ENCODE measurements at regions not wholly inside any gene's neighbourhood (a gene's known extent, or its start where the extent isn't known, plus 50 kb on each side); places are given as distances from the start of the nearest gene placed in this dataset.

DNA sequence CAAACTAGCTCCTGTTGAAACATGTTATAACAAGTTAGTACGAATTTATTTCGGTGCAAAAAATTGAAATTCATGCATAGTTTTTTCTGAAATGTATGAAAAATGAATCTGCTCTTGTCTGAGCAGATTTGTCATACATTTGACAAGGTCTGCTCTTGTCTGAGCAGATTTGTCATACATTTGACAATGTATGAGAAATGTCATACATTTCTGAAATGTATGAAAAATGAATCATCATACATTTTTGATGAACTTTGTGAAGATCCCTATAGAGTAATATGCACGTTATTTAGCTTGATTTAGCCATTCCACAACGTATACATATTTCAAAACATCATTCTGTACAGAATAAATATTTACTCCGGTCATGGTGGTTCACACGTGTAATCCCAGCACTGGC is 85.9 kb upstream of the PARP8 start:
- TF ChIP-seq, protein P1, sequence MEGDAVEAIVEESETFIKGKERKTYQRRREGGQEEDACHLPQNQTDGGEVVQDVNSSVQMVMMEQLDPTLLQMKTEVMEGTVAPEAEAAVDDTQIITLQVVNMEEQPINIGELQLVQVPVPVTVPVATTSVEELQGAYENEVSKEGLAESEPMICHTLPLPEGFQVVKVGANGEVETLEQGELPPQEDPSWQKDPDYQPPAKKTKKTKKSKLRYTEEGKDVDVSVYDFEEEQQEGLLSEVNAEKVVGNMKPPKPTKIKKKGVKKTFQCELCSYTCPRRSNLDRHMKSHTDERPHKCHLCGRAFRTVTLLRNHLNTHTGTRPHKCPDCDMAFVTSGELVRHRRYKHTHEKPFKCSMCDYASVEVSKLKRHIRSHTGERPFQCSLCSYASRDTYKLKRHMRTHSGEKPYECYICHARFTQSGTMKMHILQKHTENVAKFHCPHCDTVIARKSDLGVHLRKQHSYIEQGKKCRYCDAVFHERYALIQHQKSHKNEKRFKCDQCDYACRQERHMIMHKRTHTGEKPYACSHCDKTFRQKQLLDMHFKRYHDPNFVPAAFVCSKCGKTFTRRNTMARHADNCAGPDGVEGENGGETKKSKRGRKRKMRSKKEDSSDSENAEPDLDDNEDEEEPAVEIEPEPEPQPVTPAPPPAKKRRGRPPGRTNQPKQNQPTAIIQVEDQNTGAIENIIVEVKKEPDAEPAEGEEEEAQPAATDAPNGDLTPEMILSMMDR (conservative IDR thresholded peaks at IDR 0.05; ENCODE audit: low read depth in 2 of 2), result no peak
- TF ChIP-seq POLR2AphosphoS5 (IDR thresholded peaks at IDR 0.05; ENCODE audit: low read depth) (no peak), STAT1 (IDR thresholded peaks at IDR 0.05; ENCODE audit: unreplicated experiment) (no peak)
